ENCODE measurements at regions not wholly inside any gene's neighbourhood (a gene's known extent, or its start where the extent isn't known, plus 50 kb on each side); places are given as distances from the start of the nearest gene placed in this dataset.

DNA sequence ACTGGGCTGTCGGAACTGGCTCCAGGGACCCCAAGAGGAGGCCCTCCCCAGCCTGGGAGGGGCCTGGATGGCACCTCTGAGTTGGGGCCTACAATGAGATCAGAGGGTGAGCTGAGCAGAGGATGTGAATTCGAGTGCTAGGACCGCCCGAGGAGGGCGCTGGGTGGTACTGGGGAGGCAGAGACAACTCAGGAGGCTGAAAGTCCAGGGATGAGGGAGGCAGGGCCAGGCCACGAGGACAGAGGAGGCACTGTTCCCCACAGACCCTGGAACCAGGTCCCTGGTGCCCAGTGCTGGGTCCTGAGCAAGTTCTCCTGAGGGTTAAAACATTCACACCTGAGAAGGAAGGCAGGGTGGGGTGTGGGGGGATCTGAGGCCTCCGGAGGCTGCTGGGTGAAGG, 218.0 kb downstream of the CTTN start:
- Histone ChIP-seq H2AFZ (replicated peaks) (no peak overlapping the region), H4K20me1 (ENCODE audit: low read depth) (no peaks in the 10 kb centered on the region), H3K9me3 (ENCODE audit: low read depth) (no peaks in the 10 kb centered on the region), H3K36me3 (no peaks in the 10 kb centered on the region), H3K27me3 (no peaks in the 10 kb centered on the region), H3F3A (ENCODE audit: low read depth) (no peaks in the 10 kb centered on the region), H3K27ac (no peak overlapping the region), H3K79me2 (ENCODE audit: low read depth) (no peaks in the 10 kb centered on the region), H3K4me2 (no peak overlapping the region), H3K4me3 (no peak overlapping the region), H3K9ac (no peak overlapping the region), H3K4me1 (peaks cover 16% of the 10 kb centered on the region)
- Mint-ChIP-seq H3K4me3 (no peak overlapping the region), H3K27me3 (ENCODE audit: insufficient read depth, low read depth) (peaks cover 8% of the 10 kb centered on the region), H3K36me3 (no peaks in the 10 kb centered on the region), H3K9me3 (peaks cover 2% of the 10 kb centered on the region), H3K4me1 (peaks cover 24% of the 10 kb centered on the region), H3K27ac (peak overlapping the region; percentile 60)
- no peak for DNase-seq (ENCODE audit: low spot score)
- TF ChIP-seq EZH2phosphoT487 (IDR thresholded peaks at IDR 0.05) (no peak), EZH2 (IDR thresholded peaks at IDR 0.05) (no peak), CTCF (IDR thresholded peaks at IDR 0.05) (no peak)

- peaks cover 16% of the 10 kb centered on the region for H3K4me1 Mint-ChIP-seq
- no peak overlapping the region for H3K27ac Mint-ChIP-seq
- H3K4me3 ChIP-seq, result no peak overlapping the region
- no peaks in the 10 kb centered on the region for H3K36me3 ChIP-seq
- H3K4me1 ChIP-seq, result peaks cover 8% of the 10 kb centered on the region
- H3F3A ChIP-seq (ENCODE audit: low read depth), result no peaks in the 10 kb centered on the region
- no peaks in the 10 kb centered on the region for H3K27me3 ChIP-seq
- TF ChIP-seq EZH2phosphoT487 (IDR thresholded peaks at IDR 0.05) (no peak), CTCF (IDR thresholded peaks at IDR 0.05) (no peak), EZH2 (IDR thresholded peaks at IDR 0.05) (no peak)
- no peak overlapping the region for H3K9ac ChIP-seq
- no peaks in the 10 kb centered on the region for H4K20me1 ChIP-seq (ENCODE audit: low read depth)
- H3K9me3 Mint-ChIP-seq, result peaks cover 2% of the 10 kb centered on the region
- no peak overlapping the region for H3K4me2 ChIP-seq
- no peaks in the 10 kb centered on the region for H3K36me3 Mint-ChIP-seq
- H3K9me3 ChIP-seq (ENCODE audit: low read depth), result no peaks in the 10 kb centered on the region
- no peak for DNase-seq (ENCODE audit: low spot score)
- H3K4me3 Mint-ChIP-seq, result no peak overlapping the region
- H3K79me2 ChIP-seq (ENCODE audit: low read depth), result no peaks in the 10 kb centered on the region
- peaks cover 10% of the 10 kb centered on the region for H3K27me3 Mint-ChIP-seq (ENCODE audit: insufficient read depth, low read depth)
- H2AFZ ChIP-seq (replicated peaks), result no peak overlapping the region
- H3K27ac ChIP-seq, result no peak overlapping the region
Observed at GRCh38 chr11:70616938-70617654, 218.8 kb downstream of the CTTN start.

DNA sequence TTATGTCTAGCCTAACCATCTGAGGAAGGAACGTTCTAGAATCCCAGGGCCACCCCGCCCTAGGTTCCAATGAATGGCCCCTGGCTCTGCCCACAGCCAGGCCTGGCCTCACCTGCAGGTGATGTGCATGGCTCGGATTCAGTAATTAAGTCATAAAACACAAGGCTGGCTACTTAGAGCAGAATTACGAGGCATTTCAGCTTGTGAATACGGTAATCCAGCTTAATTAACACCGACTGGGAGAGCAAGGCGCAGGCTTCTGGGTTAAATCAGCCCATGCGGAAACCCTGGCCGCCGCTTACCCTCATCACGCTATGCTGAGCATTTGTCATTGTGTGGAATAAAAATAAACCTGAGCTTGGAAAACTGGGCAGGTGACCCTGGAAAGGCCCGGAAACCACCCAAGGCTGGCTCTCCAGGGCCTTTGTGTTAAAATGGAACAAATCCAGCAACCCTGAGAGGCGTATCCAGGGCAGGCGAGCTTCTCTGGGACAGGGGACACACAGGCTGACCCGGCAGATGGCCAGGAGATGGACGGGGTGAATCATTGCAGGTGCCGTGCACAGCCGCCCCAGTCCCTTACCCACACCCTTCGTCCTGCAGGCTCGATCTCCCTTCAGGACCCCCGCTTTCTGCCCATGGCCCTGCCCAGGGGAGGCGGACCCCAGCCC, 220.2 kb downstream of the CTTN start:
- H3K27ac ChIP-seq, result no peak overlapping the region
- H3K9ac ChIP-seq, result no peak overlapping the region
- no peaks in the 10 kb centered on the region for H3K27me3 ChIP-seq
- no peaks in the 10 kb centered on the region for H3F3A ChIP-seq (ENCODE audit: low read depth)
- Mint-ChIP-seq H3K27me3 (ENCODE audit: insufficient read depth, low read depth) (peaks cover 6% of the 10 kb centered on the region), H3K9me3 (peaks cover 2% of the 10 kb centered on the region), H3K4me3 (no peak overlapping the region), H3K27ac (peak overlapping the region; percentile 29), H3K36me3 (no peaks in the 10 kb centered on the region), H3K4me1 (peaks cover 13% of the 10 kb centered on the region)
- H3K4me1 ChIP-seq, result peaks cover 5% of the 10 kb centered on the region
- no peak overlapping the region for H2AFZ ChIP-seq (replicated peaks)
- no peak overlapping the region for H3K4me2 ChIP-seq
- DNase-seq (ENCODE audit: low spot score), result peak; percentile 44
- no peaks in the 10 kb centered on the region for H4K20me1 ChIP-seq (ENCODE audit: low read depth)
- no peaks in the 10 kb centered on the region for H3K9me3 ChIP-seq (ENCODE audit: low read depth)
- TF ChIP-seq EZH2phosphoT487 (IDR thresholded peaks at IDR 0.05), result no peak
- no peak for TF ChIP-seq EZH2 (IDR thresholded peaks at IDR 0.05)
- TF ChIP-seq CTCF (IDR thresholded peaks at IDR 0.05), result no peak
- no peaks in the 10 kb centered on the region for H3K79me2 ChIP-seq (ENCODE audit: low read depth)
- no peak overlapping the region for H3K4me3 ChIP-seq
- H3K36me3 ChIP-seq, result no peaks in the 10 kb centered on the region

Data from neural progenitor cell (in vitro differentiated cells).